GM18907 (cell line): ENCODE measurements at regions not wholly inside any gene's neighbourhood (a gene's known extent, or its start where the extent isn't known, plus 50 kb on each side); places are given as distances from the start of the nearest gene placed in this dataset.
"Not testable (repeated sequence)": the region's sequence is repeated elsewhere in the genome, so short reads cannot be mapped to it uniquely, and the experiment has no call there.

Experiments used
- ATAC-seq: cut with Tn5 transposase; IDR thresholded peaks from one replicate; pipeline ENCODE4 v1.9.1; 2021; ENCODE audit warnings: mild to moderate bottlenecking, moderate library complexity; ENCODE audit not compliant: unreplicated experiment

- ATAC-seq, result no peak
Observed at GRCh38 chr9:21533597-21533996, 51.5 kb upstream of the IFNE start.

GRCh38 chr9:21535396-21535795 is 53.3 kb upstream of the IFNE start:
- no peak for ATAC-seq

GRCh38 chr9:21542787-21543186 is 60.7 kb upstream of the IFNE start:
- no peak for ATAC-seq

- ATAC-seq, result no peak
Observed at GRCh38 chr9:21543187-21543586, 61.1 kb upstream of the IFNE start.

- ATAC-seq, result not testable (repeated sequence)
Observed at GRCh38 chr9:21543816-21544215, 61.7 kb upstream of the IFNE start.

- no peak for ATAC-seq
Observed at GRCh38 chr9:21546949-21547348, 64.8 kb upstream of the IFNE start.

GRCh38 chr9:21549251-21549765 is 67.2 kb upstream of the IFNE start:
- no peak for ATAC-seq

GRCh38 chr9:21549890-21550289 is 67.8 kb upstream of the IFNE start:
- no peak for ATAC-seq

GRCh38 chr9:21550392-21550791 is 68.3 kb upstream of the IFNE start:
- ATAC-seq, result no peak

GRCh38 chr9:21551401-21551800 is 69.3 kb upstream of the IFNE start:
- ATAC-seq, result no peak

- no peak for ATAC-seq
Observed at GRCh38 chr9:21552244-21553170, 70.4 kb upstream of the IFNE start.

- no peak for ATAC-seq
Observed at GRCh38 chr9:21553441-21553840, 71.3 kb upstream of the IFNE start.

- no peak for ATAC-seq
Observed at GRCh38 chr9:21554813-21555212, 72.7 kb upstream of the IFNE start.

GRCh38 chr9:21555911-21556310 is 73.8 kb upstream of the IFNE start:
- no peak for ATAC-seq

- ATAC-seq, result no peak
Observed at GRCh38 chr9:21556581-21557427, 74.7 kb upstream of the IFNE start.

- no peak for ATAC-seq
Observed at GRCh38 chr9:21557428-21557768, 75.3 kb upstream of the IFNE start.

GRCh38 chr9:21558079-21558478 is 76.0 kb upstream of the IFNE start:
- ATAC-seq, result no peak

- ATAC-seq, result no peak
Observed at GRCh38 chr9:21558615-21559401, 76.7 kb upstream of the IFNE start.

- ATAC-seq, result no peak
Observed at GRCh38 chr9:21559402-21560280, 77.5 kb upstream of the IFNE start.

GRCh38 chr9:21560281-21560745 is 78.2 kb upstream of the IFNE start:
- ATAC-seq, result no peak
